Endothelial cell of umbilical vein (primary cell): ENCODE measurements at regions not wholly inside any gene's neighbourhood (a gene's known extent, or its start where the extent isn't known, plus 50 kb on each side); places are given as distances from the start of the nearest gene placed in this dataset.

ENCODE experiments used
- EZH2 ChIP-seq: IDR thresholded peaks from 2 replicates; pipeline ENCODE4 v1.6.1; 2012; ENCODE audit warnings: borderline replicate concordance, low read depth, mild to moderate bottlenecking, moderate library complexity, low read length, inconsistent platforms; ENCODE audit not compliant: severe bottlenecking
- GATA2 ChIP-seq: IDR thresholded peaks from 2 replicates; pipeline ENCODE4 v1.7.0; 2011; ENCODE audit warnings: low read depth, mild to moderate bottlenecking, moderate library complexity, mixed read lengths, low read length; ENCODE audit not compliant: insufficient read length, insufficient read depth
- POLR2A ChIP-seq: IDR thresholded peaks from 2 replicates; pipeline ENCODE4 v1.6.1; 2012; ENCODE audit warnings: low read depth, mild to moderate bottlenecking, control low read depth, low read length
- POLR2AphosphoS5 ChIP-seq: IDR thresholded peaks from 2 replicates; pipeline ENCODE4 v1.6.1; 2012; ENCODE audit warnings: low read depth, mild to moderate bottlenecking, control low read depth, low read length, moderate library complexity; ENCODE audit not compliant: insufficient read depth
- TF ChIP-seq, protein P1 (sequence below), 2 donors: IDR thresholded peaks; 1 replicate in 1 of 2; 2 replicates in 1 of 2; pipeline ENCODE4 v1.5.1; 2011; ENCODE audit warnings: low read length in 2 of 2, mild to moderate bottlenecking in 2 of 2, moderate library complexity in 2 of 2, control low read depth in 1 of 2, inconsistent platforms in 1 of 2, low read depth in 1 of 2; ENCODE audit not compliant: insufficient read depth in 1 of 2; ENCODE audit errors: extremely low read depth in 1 of 2

DNA sequence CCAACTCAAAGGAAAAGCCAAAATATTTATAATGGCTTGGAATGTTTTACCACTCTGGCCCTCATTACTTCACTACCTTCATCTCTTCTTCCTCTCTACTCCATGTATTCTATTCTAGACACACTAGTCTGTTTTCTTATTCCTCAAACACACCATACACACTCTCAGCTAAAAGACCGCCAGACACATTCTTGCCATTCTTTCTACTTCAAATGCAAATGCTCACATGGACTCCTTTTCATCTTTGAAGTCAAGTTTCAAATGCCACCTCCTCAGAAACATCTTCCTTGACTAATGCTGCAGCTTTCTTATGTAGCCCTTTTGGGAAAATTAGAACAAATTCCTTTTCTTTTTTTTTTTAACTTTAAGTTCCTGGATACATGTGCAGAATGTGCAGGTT lies 412.9 kb upstream of the FMR1 start:
- TF ChIP-seq, protein P1, sequence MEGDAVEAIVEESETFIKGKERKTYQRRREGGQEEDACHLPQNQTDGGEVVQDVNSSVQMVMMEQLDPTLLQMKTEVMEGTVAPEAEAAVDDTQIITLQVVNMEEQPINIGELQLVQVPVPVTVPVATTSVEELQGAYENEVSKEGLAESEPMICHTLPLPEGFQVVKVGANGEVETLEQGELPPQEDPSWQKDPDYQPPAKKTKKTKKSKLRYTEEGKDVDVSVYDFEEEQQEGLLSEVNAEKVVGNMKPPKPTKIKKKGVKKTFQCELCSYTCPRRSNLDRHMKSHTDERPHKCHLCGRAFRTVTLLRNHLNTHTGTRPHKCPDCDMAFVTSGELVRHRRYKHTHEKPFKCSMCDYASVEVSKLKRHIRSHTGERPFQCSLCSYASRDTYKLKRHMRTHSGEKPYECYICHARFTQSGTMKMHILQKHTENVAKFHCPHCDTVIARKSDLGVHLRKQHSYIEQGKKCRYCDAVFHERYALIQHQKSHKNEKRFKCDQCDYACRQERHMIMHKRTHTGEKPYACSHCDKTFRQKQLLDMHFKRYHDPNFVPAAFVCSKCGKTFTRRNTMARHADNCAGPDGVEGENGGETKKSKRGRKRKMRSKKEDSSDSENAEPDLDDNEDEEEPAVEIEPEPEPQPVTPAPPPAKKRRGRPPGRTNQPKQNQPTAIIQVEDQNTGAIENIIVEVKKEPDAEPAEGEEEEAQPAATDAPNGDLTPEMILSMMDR (IDR thresholded peaks at IDR 0.05; ENCODE audit: extremely low read depth in 1 of 2, insufficient read depth in 1 of 2, low read depth in 1 of 2, low read length in 2 of 2), result no peak
- TF ChIP-seq POLR2AphosphoS5 (no peak), EZH2 (no peak), POLR2A (no peak), GATA2 (no peak)
